PC-3 (cell line): ENCODE measurements at regions not wholly inside any gene's neighbourhood (a gene's known extent, or its start where the extent isn't known, plus 50 kb on each side); places are given as distances from the start of the nearest gene placed in this dataset.

ENCODE experiments used
- ATAC-seq: fragments of 200-7000 bp; cut with Tn5 transposase; 2 replicates; pipeline ENCODE4 v1.9.1; 2020; ENCODE audit warnings: mild to moderate bottlenecking, moderate library complexity
- BruUV-seq: library from RNA; stranded (reverse); fragments of 400-500 nt; replicated peaks from 2 replicates; lab custom pipeline; 2021; lab: Mats Ljungman, UMichigan
- CTCF ChIA-PET: fragments of 300-600 bp; sonication (Branson Sonifier 250); formaldehyde crosslinking; loops from one replicate; lab custom pipeline; 2022; ENCODE audit warnings: antibody characterized with exemption; lab: Charles Lee
- POLR2A ChIA-PET: fragments of 300-600 bp; sonication (Branson Sonifier 250); formaldehyde crosslinking; loops from one replicate; lab custom pipeline; 2022; ENCODE audit warnings: antibody characterized with exemption; ENCODE audit not compliant: unreplicated experiment; lab: Charles Lee
- DNase-seq: peaks from one replicate; pipeline ENCODE4 v3.0.0-alpha.2; 2015
- H2AFZ ChIP-seq: fragments of 300-600 bp; sonication (generic); 2 replicates; pipeline ENCODE4 v1.6.0; 2016; ENCODE audit warnings: antibody characterized with exemption, low read length
- H3F3A ChIP-seq: fragments of 300-600 bp; sonication (generic); one replicate; pipeline ENCODE4 v1.6.0; 2017; ENCODE audit warnings: antibody characterized with exemption, low read length, control low read depth, mild to moderate bottlenecking; ENCODE audit not compliant: unreplicated experiment
- H3K27ac ChIP-seq: fragments of 300-600 bp; sonication (generic); 2 replicates; pipeline ENCODE4 v1.5.1; 2016; ENCODE audit warnings: mild to moderate bottlenecking, low read length
- H3K27me3 ChIP-seq: fragments of 300-600 bp; sonication (generic); 2 replicates; pipeline ENCODE4 v1.6.1; 2016; ENCODE audit warnings: low read length, mixed read lengths
- H3K36me3 ChIP-seq: fragments of 300-600 bp; sonication (generic); 2 replicates; pipeline ENCODE4 v1.6.1; 2016; ENCODE audit warnings: low read depth, mixed run types, low read length, mixed read lengths
- H3K4me1 ChIP-seq: fragments of 300-600 bp; sonication (generic); 2 replicates; pipeline ENCODE4 v1.5.1; 2016; ENCODE audit warnings: low read length; ENCODE audit not compliant: insufficient read depth
- H3K4me2 ChIP-seq: fragments of 300-600 bp; sonication (generic); 2 replicates; pipeline ENCODE4 v1.6.0; 2016; ENCODE audit warnings: low read length
- H3K4me3 ChIP-seq: fragments of 300-600 bp; sonication (generic); 2 replicates; pipeline ENCODE4 v1.5.1; 2016; ENCODE audit warnings: mild to moderate bottlenecking, low read length, mixed read lengths
- H3K79me2 ChIP-seq: fragments of 300-600 bp; sonication (generic); 2 replicates; pipeline ENCODE4 v1.6.1; 2017; ENCODE audit warnings: low read length, mixed read lengths
- H3K9ac ChIP-seq: fragments of 300-600 bp; sonication (generic); 2 replicates; pipeline ENCODE4 v1.6.0; 2016; ENCODE audit warnings: mild to moderate bottlenecking, low read length
- H3K9me2 ChIP-seq: fragments of 300-600 bp; sonication (generic); replicated peaks from 2 replicates; pipeline ENCODE4 v1.6.1; 2016; ENCODE audit warnings: mixed run types, low read length, mixed read lengths
- H3K9me3 ChIP-seq: fragments of 300-600 bp; sonication (generic); 2 replicates; pipeline ENCODE4 v1.6.1; 2016; ENCODE audit warnings: low read length, mixed read lengths
- H4K20me1 ChIP-seq: fragments of 300-600 bp; sonication (generic); 2 replicates; pipeline ENCODE4 v1.6.1; 2016; ENCODE audit warnings: low read length, mixed read lengths
- CTCF ChIP-seq: fragments of 300-600 bp; sonication (generic); conservative IDR thresholded peaks from 2 replicates; pipeline ENCODE4 v1.5.1; 2017; ENCODE audit warnings: antibody characterized with exemption, low read depth, mild to moderate bottlenecking, low read length
- EZH2 ChIP-seq: fragments of 300-600 bp; sonication (generic); IDR thresholded peaks from one replicate; pipeline ENCODE4 v1.6.1; 2017; ENCODE audit warnings: antibody characterized with exemption, mild to moderate bottlenecking, low read length; ENCODE audit not compliant: unreplicated experiment
- EZH2phosphoT487 ChIP-seq: fragments of 300-600 bp; sonication (generic); IDR thresholded peaks from 2 replicates; pipeline ENCODE4 v1.6.1; 2018; ENCODE audit warnings: mild to moderate bottlenecking, antibody characterized with exemption, low read length, borderline replicate concordance
- intact Hi-C: fragments of 100-400 bp; cut with micrococcal nuclease; formaldehyde crosslinking; loops from 2 replicates; pipeline ENCODE4 v1.9.0; 2023

GRCh38 chr9:79163544-79163943 lies 408.2 kb upstream of the TLE4 start:
- peaks cover 19% of the 10 kb centered on the region for H3K4me1 ChIP-seq
- no peaks in the 10 kb centered on the region for H3K36me3 ChIP-seq
- H3K9me2 ChIP-seq, result no peaks in the 10 kb centered on the region; the same call in 1 of the 2 replicates
- H3K9me3 ChIP-seq, result no peaks in the 10 kb centered on the region
- H3K9ac ChIP-seq, result no peak overlapping the region
- H3K4me2 ChIP-seq, result no peak overlapping the region
- ChIA-PET CTCF (no interaction called here), POLR2A (no interaction called here)
- no peak overlapping the region for H2AFZ ChIP-seq
- no peaks in the 10 kb centered on the region for H4K20me1 ChIP-seq
- no peak overlapping the region for H3K4me3 ChIP-seq
- H3K27me3 ChIP-seq, result no peaks in the 10 kb centered on the region
- ATAC-seq, result no peak
- no peaks in the 10 kb centered on the region for H3K79me2 ChIP-seq
- H3K27ac ChIP-seq, result no peak overlapping the region
- H3F3A ChIP-seq, result no peaks in the 10 kb centered on the region
- intact Hi-C loops, result no loop called here
- TF ChIP-seq CTCF (no peak), EZH2phosphoT487 (no peak), EZH2 (no peak)
- BruUV-seq, result no TSS peak
- no peak for DNase-seq

GRCh38 chr9:79164406-79164805 lies 407.4 kb upstream of the TLE4 start:
- BruUV-seq, result no TSS peak
- no peaks in the 10 kb centered on the region for H4K20me1 ChIP-seq
- CTCF ChIA-PET, result no interaction called here
- intact Hi-C loops, result no loop called here
- H3K9me3 ChIP-seq, result no peaks in the 10 kb centered on the region
- H3K9me2 ChIP-seq, result no peaks in the 10 kb centered on the region; the same call in 1 of the 2 replicates
- POLR2A ChIA-PET, result no interaction called here
- H3K27ac ChIP-seq, result no peak overlapping the region
- ATAC-seq (peak; percentile 74), DNase-seq (peak; percentile 35)
- no peaks in the 10 kb centered on the region for H3K27me3 ChIP-seq
- H2AFZ ChIP-seq, result no peak overlapping the region; the same call in 1 of the 2 replicates
- no peak overlapping the region for H3K4me3 ChIP-seq
- H3K4me1 ChIP-seq, result peaks cover 19% of the 10 kb centered on the region
- H3K79me2 ChIP-seq, result no peaks in the 10 kb centered on the region
- no peak overlapping the region for H3K4me2 ChIP-seq
- no peaks in the 10 kb centered on the region for H3K36me3 ChIP-seq
- H3K9ac ChIP-seq, result no peak overlapping the region
- no peaks in the 10 kb centered on the region for H3F3A ChIP-seq
- no peak for TF ChIP-seq EZH2phosphoT487
- TF ChIP-seq EZH2, result no peak
- TF ChIP-seq CTCF, result no peak

GRCh38 chr9:79165020-79165780 lies 406.6 kb upstream of the TLE4 start:
- H3K4me1 ChIP-seq, result peaks cover 19% of the 10 kb centered on the region
- no peaks in the 10 kb centered on the region for H3K36me3 ChIP-seq
- no peaks in the 10 kb centered on the region for H3F3A ChIP-seq
- no TSS peak for BruUV-seq
- intact Hi-C loops, result no loop called here
- H3K9me3 ChIP-seq, result no peaks in the 10 kb centered on the region
- no peak overlapping the region for H3K4me3 ChIP-seq
- no peak overlapping the region for H3K27ac ChIP-seq
- ATAC-seq (no peak), DNase-seq (peak; percentile 53)
- CTCF ChIA-PET, result no interaction called here
- no peak overlapping the region for H3K4me2 ChIP-seq
- POLR2A ChIA-PET, result no interaction called here
- TF ChIP-seq CTCF, result no peak
- TF ChIP-seq EZH2phosphoT487, result no peak
- no peak for TF ChIP-seq EZH2
- no peak overlapping the region for H2AFZ ChIP-seq
- no peaks in the 10 kb centered on the region for H4K20me1 ChIP-seq
- no peaks in the 10 kb centered on the region for H3K79me2 ChIP-seq
- H3K27me3 ChIP-seq, result no peaks in the 10 kb centered on the region
- H3K9me2 ChIP-seq, result no peaks in the 10 kb centered on the region; the same call in 1 of the 2 replicates
- H3K9ac ChIP-seq, result no peak overlapping the region
